GM12878 (cell line): ENCODE measurements at regions not wholly inside any gene's neighbourhood (a gene's known extent, or its start where the extent isn't known, plus 50 kb on each side); places are given as distances from the start of the nearest gene placed in this dataset.

Experiments used
- ATAC-seq: fragments of 200-7000 bp; cut with Tn5 transposase; 3 replicates; pipeline ENCODE4 v1.9.1; 2020; ENCODE audit warnings: mild to moderate bottlenecking, moderate library complexity
- BruUV-seq: library from RNA; stranded (reverse); fragments of 400-500 nt; replicated peaks from 2 replicates; lab custom pipeline; 2021; lab: Mats Ljungman, UMichigan
- CTCF ChIA-PET: fragments of 300-600 bp; sonication (Branson Sonifier 250); formaldehyde crosslinking; extraction: SDS; loops from one replicate; lab custom pipeline; 2021; ENCODE audit warnings: inconsistent platforms; lab: Yijun Ruan, JAX
- POLR2A ChIA-PET: fragments of 350-600 bp; formaldehyde crosslinking; extraction: SDS; loops from one replicate; lab custom pipeline; 2021; ENCODE audit warnings: inconsistent platforms; lab: Charles Lee
- RAD21 ChIA-PET: fragments of 300-600 bp; sonication (Branson Sonifier 250); formaldehyde crosslinking; loops from one replicate; lab custom pipeline; 2023; ENCODE audit warnings: antibody characterized with exemption; ENCODE audit not compliant: unreplicated experiment; lab: Charles Lee
- SMC1A ChIA-PET: fragments of 300-600 bp; sonication (Branson Sonifier 250); formaldehyde crosslinking; loops from one replicate; lab custom pipeline; 2023; ENCODE audit not compliant: unreplicated experiment, uncharacterized antibody; lab: Charles Lee
- DNase-seq: peaks from one replicate; pipeline ENCODE4 v3.0.0-alpha.2; 2011; ENCODE audit warnings: low read depth, low spot score
- FAIRE-seq: peaks from 3 replicates; lab custom pipeline; 2011; peaks lifted over from hg19 to GRCh38; lab: Jason Lieb, UNC
- H2AFZ ChIP-seq: 2 replicates; pipeline ENCODE4 v1.6.0; 2011; ENCODE audit warnings: low read depth, low read length, control low read depth; ENCODE audit not compliant: control insufficient read depth
- H3K27ac ChIP-seq: 2 replicates; pipeline ENCODE4 v1.5.1; 2011; ENCODE audit warnings: control low read depth; ENCODE audit not compliant: control insufficient read depth, insufficient read depth
- H3K27me3 ChIP-seq, 2 experiments: replicated peaks in 1 of 2; 2 replicates each; pipeline versions ENCODE4 v1.6.0 to v1.6.1; 2011; ENCODE audit warnings: low read length in 1 of 2; ENCODE audit not compliant: control insufficient read depth in 2 of 2, insufficient read depth in 2 of 2
- H3K36me3 ChIP-seq, 2 experiments: 2 replicates each; pipeline ENCODE4 v1.5.1; 2011; ENCODE audit warnings: low read length in 1 of 2; ENCODE audit not compliant: control insufficient read depth in 2 of 2, insufficient read depth in 2 of 2
- H3K4me1 ChIP-seq: 2 replicates; pipeline ENCODE4 v1.6.1; 2011; ENCODE audit warnings: mild to moderate bottlenecking, low read length, moderate library complexity, mixed read lengths; ENCODE audit not compliant: control insufficient read depth, insufficient read depth
- H3K4me2 ChIP-seq: 2 replicates; pipeline ENCODE4 v1.6.0; 2011; ENCODE audit warnings: control low read depth; ENCODE audit not compliant: control insufficient read depth, insufficient read depth
- H3K4me3 ChIP-seq: fragments of 200-600 bp; sonication (generic); 2 replicates; pipeline ENCODE4 v1.5.1; 2016
- H3K79me2 ChIP-seq: 2 replicates; pipeline ENCODE4 v1.6.0; 2011; ENCODE audit warnings: low read length; ENCODE audit not compliant: control insufficient read depth, insufficient read depth
- H3K9ac ChIP-seq: 2 replicates; pipeline ENCODE4 v1.8.0; 2011; ENCODE audit warnings: low read length, control low read depth, mixed read lengths; ENCODE audit not compliant: control insufficient read depth, insufficient read depth
- H3K9me3 ChIP-seq: replicated peaks from 3 replicates; pipeline ENCODE4 v1.5.1; 2011; ENCODE audit warnings: mild to moderate bottlenecking, low read length; ENCODE audit not compliant: control insufficient read depth, insufficient read depth
- H4K20me1 ChIP-seq: 2 replicates; pipeline ENCODE4 v1.6.0; 2011; ENCODE audit not compliant: control insufficient read depth, insufficient read depth
- CBFB ChIP-seq: IDR thresholded peaks from 2 replicates; pipeline ENCODE4 v1.6.1; 2016; ENCODE audit warnings: antibody characterized with exemption, low read depth
- CBX5 ChIP-seq: sonication (generic); IDR thresholded peaks from 2 replicates; pipeline ENCODE4 v1.6.1; 2016; ENCODE audit warnings: low read depth, moderate library complexity, mild to moderate bottlenecking, inconsistent platforms
- CHD4 ChIP-seq: fragments of 200-600 bp; sonication (generic); IDR thresholded peaks from 2 replicates; pipeline ENCODE4 v1.6.1; 2016; ENCODE audit warnings: mild to moderate bottlenecking
- EGR1 ChIP-seq, 2 experiments: IDR thresholded peaks; 1 replicate in 1 of 2; 2 replicates in 1 of 2; pipeline ENCODE4 v1.6.1; 2011 to 2012; ENCODE audit warnings: low read depth in 2 of 2, low read length in 2 of 2, borderline replicate concordance in 1 of 2, mild to moderate bottlenecking in 1 of 2, moderate library complexity in 1 of 2
- FOS ChIP-seq: IDR thresholded peaks from 3 replicates; pipeline ENCODE4 v1.6.1; 2011; ENCODE audit warnings: borderline replicate concordance; ENCODE audit not compliant: insufficient read length; ENCODE audit errors: extremely low read depth
- HCFC1 ChIP-seq: fragments of 150-350 bp; IDR thresholded peaks from 2 replicates; pipeline ENCODE4 v1.6.1; 2014; ENCODE audit warnings: low read length
- IKZF1 ChIP-seq: fragments of 450-650 bp; conservative IDR thresholded peaks from 2 replicates; pipeline ENCODE4 v1.6.1; 2017; ENCODE audit warnings: antibody characterized with exemption, mild to moderate bottlenecking
- NR2C2 ChIP-seq: IDR thresholded peaks from 2 replicates; pipeline ENCODE4 v1.6.1; 2011; ENCODE audit warnings: borderline replicate concordance, low read depth; ENCODE audit not compliant: control insufficient read depth, insufficient read length
- RELA ChIP-seq: fragments of 450-650 bp; IDR thresholded peaks from 2 replicates; pipeline ENCODE4 v1.8.0; 2014; ENCODE audit warnings: borderline replicate concordance; ENCODE audit not compliant: partially characterized antibody
- SIX5 ChIP-seq: IDR thresholded peaks from 2 replicates; pipeline ENCODE4 v1.6.1; 2011; ENCODE audit warnings: mild to moderate bottlenecking, low read depth, low read length, moderate library complexity; ENCODE audit not compliant: severe bottlenecking
- SUZ12 ChIP-seq: fragments of 200-600 bp; sonication (generic); IDR thresholded peaks from one replicate; pipeline ENCODE4 v1.6.1; 2018; ENCODE audit warnings: antibody characterized with exemption, mild to moderate bottlenecking; ENCODE audit not compliant: unreplicated experiment
- TCF3 ChIP-seq: IDR thresholded peaks from 2 replicates; pipeline ENCODE4 v1.6.1; 2012; ENCODE audit warnings: low read depth, mild to moderate bottlenecking, low read length, borderline replicate concordance; ENCODE audit not compliant: insufficient read depth
- WGBS: methylation state at CpG from one replicate; pipeline ENCODE4 v1.1.6; 2016; ENCODE audit warnings: low lambda C conversion rate; ENCODE audit not compliant: insufficient replicate concordance, insufficient coverage; ENCODE audit errors: missing lambda C conversion rate; 5-methylcytosine and 5-hydroxymethylcytosine counted together
- in situ Hi-C: fragments of 300-500 bp; cut with MboI; formaldehyde crosslinking; loops from 9 replicates; pipeline ENCODE4 v1.14.3; 2018; ENCODE audit warnings: mixed read lengths
- intact Hi-C: fragments of 100-400 bp; cut with micrococcal nuclease; formaldehyde crosslinking; loops from one replicate; pipeline ENCODE4 v1.14.2; 2022; ENCODE audit not compliant: unreplicated experiment
- TF ChIP-seq, protein P1 (sequence below): fragments of 450-650 bp; IDR thresholded peaks from 2 replicates; pipeline ENCODE4 v1.6.1; 2017; ENCODE audit warnings: antibody characterized with exemption, mild to moderate bottlenecking, moderate library complexity

DNA sequence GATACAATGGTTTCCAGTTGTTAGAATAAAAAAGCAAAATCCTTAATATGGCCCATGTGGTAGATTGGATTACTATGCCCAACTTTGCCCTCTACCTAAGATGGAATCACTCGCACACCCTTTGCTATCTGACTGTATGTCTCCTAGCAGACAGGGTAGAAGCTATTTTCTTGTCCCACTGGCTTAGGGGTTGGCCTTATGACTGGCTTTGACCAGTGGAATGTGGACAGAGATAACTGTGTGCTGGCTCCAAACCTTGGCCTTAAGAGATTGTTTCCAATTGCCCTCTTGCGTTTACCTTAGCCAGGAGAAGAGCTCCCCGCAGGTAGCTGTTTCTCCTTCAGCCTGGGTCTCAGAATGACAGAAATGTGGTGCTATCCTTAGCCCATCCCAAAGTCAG is 355.9 kb downstream of the BCOR start:
- in situ Hi-C loops = no loop called here
- TF ChIP-seq SUZ12 = no peak
- no peak for TF ChIP-seq IKZF1
- no peak for TF ChIP-seq CBFB
- no peak for TF ChIP-seq FOS
- no peak for TF ChIP-seq NR2C2
- no peak for TF ChIP-seq CHD4
- Histone ChIP-seq H4K20me1 (no peaks in the 10 kb centered on the region), H3K9ac (no peak overlapping the region), H3K4me1 (no peaks in the 10 kb centered on the region), H3K4me3 (no peak overlapping the region), H3K27ac (no peak overlapping the region), H3K9me3 (no peaks in the 10 kb centered on the region), H3K27me3 (no peaks in the 10 kb centered on the region), H2AFZ (no peak overlapping the region), H3K79me2 (no peaks in the 10 kb centered on the region), H3K36me3 (no peaks in the 10 kb centered on the region), H3K4me2 (no peak overlapping the region)
- no TSS peak for BruUV-seq
- SMC1A ChIA-PET = interaction anchor here (0.7 kb wide), 1 partner anchor 300 kb away, joined by 3 read pairs; no protein-coding TSS in a partner anchor
- FAIRE-seq = no peak
- WGBS = 65% methylated on average over 3 of the region's 3 CpGs
- RAD21 ChIA-PET = no interaction called here
- intact Hi-C loops = no loop called here
- DNase-seq = no peak
- POLR2A ChIA-PET = interaction anchor here (0.6 kb wide), 1 partner anchor 12 kb away, joined by 4 read pairs; no protein-coding TSS in a partner anchor
- no peak for ATAC-seq
- CTCF ChIA-PET = no interaction called here

DNA sequence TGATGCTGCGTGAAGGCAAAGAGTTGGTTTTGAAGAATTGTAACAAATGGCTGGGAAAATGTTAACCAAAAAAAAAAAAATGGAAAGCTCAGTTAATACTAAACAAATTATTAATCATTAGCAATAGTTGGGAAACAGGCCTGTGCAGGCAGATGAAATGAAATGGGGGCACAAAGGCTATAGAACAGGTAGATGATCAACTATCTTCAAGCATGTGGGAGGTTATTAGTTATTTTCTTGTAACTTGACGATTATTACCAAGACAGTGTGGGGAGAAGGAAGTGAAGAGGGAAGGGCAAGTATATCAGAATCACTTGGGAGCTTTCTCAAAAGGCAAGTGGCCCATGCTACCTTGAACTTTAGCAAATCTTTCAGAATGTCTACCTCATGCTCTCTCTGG is 351.9 kb downstream of the BCOR start:
- H3K36me3 ChIP-seq = no peaks in the 10 kb centered on the region
- H4K20me1 ChIP-seq = no peaks in the 10 kb centered on the region
- 46% methylated on average over 2 of the region's 2 CpGs for WGBS
- DNase-seq (no peak), ATAC-seq (no peak), FAIRE-seq (no peak)
- no peak overlapping the region for H3K4me3 ChIP-seq
- H2AFZ ChIP-seq = no peak overlapping the region
- POLR2A ChIA-PET = no interaction called here
- no peak overlapping the region for H3K4me2 ChIP-seq
- CTCF ChIA-PET = no interaction called here
- no peaks in the 10 kb centered on the region for H3K4me1 ChIP-seq
- in situ Hi-C loops = no loop called here
- H3K27me3 ChIP-seq = no peaks in the 10 kb centered on the region; a peak in 1 of 4 replicates
- RAD21 ChIA-PET = no interaction called here
- SMC1A ChIA-PET = no interaction called here
- H3K9me3 ChIP-seq = no peaks in the 10 kb centered on the region
- intact Hi-C loops = no loop called here
- no peak overlapping the region for H3K9ac ChIP-seq
- H3K27ac ChIP-seq = no peak overlapping the region
- BruUV-seq = no TSS peak
- H3K79me2 ChIP-seq = no peaks in the 10 kb centered on the region
- no peak for TF ChIP-seq CBFB
- TF ChIP-seq EGR1 (IDR thresholded peaks at IDR 0.05; ENCODE audit: borderline replicate concordance in 1 of 2, low read depth in 2 of 2, low read length in 2 of 2) = no peak
- TF ChIP-seq RELA = no peak
- TF ChIP-seq TCF3 = no peak
- no peak for TF ChIP-seq HCFC1
- no peak for TF ChIP-seq CBX5
- TF ChIP-seq, protein P1, sequence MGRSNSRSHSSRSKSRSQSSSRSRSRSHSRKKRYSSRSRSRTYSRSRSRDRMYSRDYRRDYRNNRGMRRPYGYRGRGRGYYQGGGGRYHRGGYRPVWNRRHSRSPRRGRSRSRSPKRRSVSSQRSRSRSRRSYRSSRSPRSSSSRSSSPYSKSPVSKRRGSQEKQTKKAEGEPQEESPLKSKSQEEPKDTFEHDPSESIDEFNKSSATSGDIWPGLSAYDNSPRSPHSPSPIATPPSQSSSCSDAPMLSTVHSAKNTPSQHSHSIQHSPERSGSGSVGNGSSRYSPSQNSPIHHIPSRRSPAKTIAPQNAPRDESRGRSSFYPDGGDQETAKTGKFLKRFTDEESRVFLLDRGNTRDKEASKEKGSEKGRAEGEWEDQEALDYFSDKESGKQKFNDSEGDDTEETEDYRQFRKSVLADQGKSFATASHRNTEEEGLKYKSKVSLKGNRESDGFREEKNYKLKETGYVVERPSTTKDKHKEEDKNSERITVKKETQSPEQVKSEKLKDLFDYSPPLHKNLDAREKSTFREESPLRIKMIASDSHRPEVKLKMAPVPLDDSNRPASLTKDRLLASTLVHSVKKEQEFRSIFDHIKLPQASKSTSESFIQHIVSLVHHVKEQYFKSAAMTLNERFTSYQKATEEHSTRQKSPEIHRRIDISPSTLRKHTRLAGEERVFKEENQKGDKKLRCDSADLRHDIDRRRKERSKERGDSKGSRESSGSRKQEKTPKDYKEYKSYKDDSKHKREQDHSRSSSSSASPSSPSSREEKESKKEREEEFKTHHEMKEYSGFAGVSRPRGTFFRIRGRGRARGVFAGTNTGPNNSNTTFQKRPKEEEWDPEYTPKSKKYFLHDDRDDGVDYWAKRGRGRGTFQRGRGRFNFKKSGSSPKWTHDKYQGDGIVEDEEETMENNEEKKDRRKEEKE = no peak
- no peak for TF ChIP-seq SIX5
